HG02642 (cell line): ENCODE measurements at regions not wholly inside any gene's neighbourhood (a gene's known extent, or its start where the extent isn't known, plus 50 kb on each side); places are given as distances from the start of the nearest gene placed in this dataset.
A peak's percentile ranks its signal among the peaks of the same experiment; 100 is the strongest.

Experiments used
- ATAC-seq: cut with Tn5 transposase; IDR thresholded peaks from one replicate; pipeline ENCODE4 v1.9.1; 2021; ENCODE audit warnings: mild to moderate bottlenecking; ENCODE audit not compliant: unreplicated experiment, poor library complexity

- ATAC-seq, result no peak
Measured at GRCh38 chr4:120528428-120528827, 394.1 kb downstream of the PRDM5 start.

DNA sequence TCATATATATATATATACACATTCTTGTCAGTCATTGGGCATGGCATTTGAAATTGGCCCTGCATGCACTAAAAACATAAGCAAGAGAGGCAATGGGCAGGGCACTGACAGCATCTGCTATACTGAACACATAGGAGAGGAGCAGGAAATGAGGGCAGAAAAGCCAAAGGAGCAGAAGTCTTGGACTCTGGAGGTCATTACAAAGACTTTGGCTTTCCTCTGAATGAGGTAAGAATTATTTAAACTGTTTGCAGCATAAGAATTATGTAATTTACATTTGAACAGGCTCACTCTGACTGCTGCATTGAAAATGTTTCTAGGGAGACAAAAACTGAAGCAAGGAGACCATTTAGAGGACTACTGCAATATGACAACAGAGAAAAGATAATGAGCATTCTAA is 396.5 kb downstream of the PRDM5 start:
- ATAC-seq, result no peak

- no peak for ATAC-seq
Measured at GRCh38 chr4:120525106-120525505, 397.4 kb downstream of the PRDM5 start.

- no peak for ATAC-seq
Measured at GRCh38 chr4:120524237-120524636, 398.3 kb downstream of the PRDM5 start.

GRCh38 chr4:120520761-120521160 is 401.8 kb downstream of the PRDM5 start:
- no peak for ATAC-seq

DNA sequence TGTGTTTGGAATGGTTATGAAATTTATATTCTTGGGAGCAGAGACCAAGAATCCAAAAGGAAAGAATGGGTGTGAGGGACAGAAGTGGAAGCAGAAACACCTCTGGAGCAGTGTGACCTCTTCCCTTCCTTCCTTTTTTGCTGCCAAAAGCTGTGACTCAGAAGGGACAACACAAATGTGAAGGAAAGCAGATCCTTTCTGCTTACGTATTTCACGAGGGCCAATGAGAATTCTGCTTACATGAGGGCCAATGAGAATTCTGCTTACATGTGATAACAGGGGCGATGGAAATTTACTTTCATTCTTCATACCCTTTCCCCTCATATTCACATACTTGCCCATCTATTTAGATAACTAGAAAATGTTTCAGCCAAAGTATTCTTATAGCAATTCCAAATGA is 404.6 kb downstream of the PRDM5 start:
- ATAC-seq, result no peak

GRCh38 chr4:120509719-120510118 is 412.8 kb downstream of the PRDM5 start:
- no peak for ATAC-seq

GRCh38 chr4:120509222-120509621 is 413.3 kb downstream of the PRDM5 start:
- ATAC-seq, result no peak

DNA sequence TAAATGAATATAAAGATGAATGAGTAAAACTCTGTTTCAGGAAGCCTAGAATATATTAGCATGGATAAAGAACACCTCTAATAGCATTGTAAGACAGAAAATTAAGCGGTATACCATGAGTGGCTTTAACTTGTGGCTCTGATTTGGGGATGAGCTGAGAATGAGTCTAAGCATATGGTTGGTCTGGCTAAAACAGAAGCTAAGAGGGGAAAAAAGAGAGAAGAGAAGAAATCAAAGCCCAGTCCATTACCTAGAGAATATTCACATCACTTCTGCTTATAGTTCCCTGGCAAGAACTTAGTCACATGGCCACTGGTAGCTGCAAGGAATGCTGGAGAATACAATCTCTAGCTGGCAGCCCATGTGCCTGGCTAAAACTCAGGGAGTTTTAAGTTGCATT is 414.5 kb downstream of the PRDM5 start:
- ATAC-seq, result no peak

GRCh38 chr4:120506536-120506935 is 416.0 kb downstream of the PRDM5 start:
- no peak for ATAC-seq

DNA sequence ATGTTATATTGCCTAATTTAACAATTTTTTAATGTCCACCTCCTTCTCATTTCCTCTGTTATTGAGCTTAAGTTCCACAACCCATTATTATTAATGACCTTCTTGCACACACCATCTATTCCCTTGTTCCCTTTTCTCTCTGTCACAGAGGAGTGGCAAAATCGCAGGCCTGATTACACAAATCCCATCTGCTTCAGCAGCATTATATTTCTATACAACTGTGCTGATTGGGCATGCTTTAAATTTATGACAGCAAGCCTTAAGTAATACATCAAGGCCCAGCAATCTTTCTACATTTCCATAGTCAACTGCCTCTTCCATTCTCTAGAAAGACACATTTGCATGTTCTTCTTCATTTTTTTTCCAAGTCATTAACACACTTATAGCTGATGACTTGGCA is 423.8 kb downstream of the PRDM5 start:
- ATAC-seq, result no peak

DNA sequence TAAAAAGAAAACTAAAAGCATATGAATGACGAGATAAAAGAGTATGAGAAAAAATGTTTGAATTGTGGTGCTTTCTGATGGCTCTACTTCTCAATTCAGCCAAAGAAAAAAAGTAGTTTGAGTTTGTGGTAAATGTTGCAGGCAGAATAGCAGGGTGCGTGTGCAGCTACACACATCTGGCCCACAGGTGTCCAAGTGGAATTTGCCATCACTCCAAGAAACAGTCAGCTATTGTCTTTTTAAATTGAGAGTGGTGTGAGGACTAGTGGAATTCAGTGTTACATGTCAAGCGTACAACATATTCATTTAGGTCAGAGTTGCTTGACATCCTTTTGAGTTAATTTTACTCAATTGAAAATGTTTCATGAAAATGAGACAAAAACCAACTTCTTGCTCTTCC is 424.8 kb upstream of the MAD2L1 start:
- no peak for ATAC-seq

DNA sequence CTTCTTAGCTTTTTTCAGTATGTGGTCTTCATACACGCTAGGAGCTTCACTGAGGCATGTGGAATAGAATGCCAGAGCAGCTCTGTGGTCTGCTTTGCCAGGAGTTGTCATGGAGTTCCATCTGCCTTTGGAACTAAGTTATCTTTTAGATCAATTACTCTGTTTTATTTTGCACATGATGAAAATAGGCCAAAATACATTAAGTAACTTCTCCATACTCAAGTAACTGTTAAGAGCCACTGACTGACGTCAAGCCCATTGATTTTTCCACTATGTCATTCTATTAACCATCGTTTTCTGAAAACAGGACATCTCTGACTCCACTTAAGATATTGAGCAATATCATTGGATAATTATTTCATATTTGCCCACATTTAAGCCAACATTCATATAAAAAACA is 415.1 kb upstream of the MAD2L1 start:
- no peak for ATAC-seq

DNA sequence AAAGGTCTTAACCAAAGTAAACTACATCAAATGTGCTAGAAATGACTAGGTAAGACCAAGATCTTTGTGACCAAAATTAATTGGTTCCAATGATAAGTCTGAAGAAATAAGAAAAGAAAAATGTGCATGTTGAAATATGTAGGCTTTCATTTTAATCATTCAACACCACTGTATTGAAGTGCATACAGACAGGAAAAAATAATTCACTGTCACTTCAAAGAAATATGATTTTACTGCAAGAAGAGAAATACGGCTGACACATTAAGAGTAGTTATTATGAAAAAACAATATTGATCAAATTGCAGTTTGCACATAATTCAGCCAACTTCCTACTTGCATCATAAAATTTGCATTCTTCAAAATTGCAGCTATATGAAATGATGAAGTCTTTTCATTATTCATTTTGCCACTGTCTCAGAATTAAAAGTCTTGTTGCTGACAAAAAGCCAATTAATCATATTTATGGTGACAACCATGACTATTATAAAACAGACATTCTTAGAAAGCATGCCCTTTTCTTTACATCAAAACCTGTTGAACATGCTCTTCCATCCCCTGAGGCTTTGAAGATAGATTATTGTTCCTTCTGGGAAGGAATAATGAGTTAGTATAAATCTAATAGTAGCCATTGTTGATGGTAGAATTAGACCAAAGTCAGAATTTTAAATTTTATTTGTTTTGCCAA is 405.9 kb upstream of the MAD2L1 start:
- no peak for ATAC-seq

DNA sequence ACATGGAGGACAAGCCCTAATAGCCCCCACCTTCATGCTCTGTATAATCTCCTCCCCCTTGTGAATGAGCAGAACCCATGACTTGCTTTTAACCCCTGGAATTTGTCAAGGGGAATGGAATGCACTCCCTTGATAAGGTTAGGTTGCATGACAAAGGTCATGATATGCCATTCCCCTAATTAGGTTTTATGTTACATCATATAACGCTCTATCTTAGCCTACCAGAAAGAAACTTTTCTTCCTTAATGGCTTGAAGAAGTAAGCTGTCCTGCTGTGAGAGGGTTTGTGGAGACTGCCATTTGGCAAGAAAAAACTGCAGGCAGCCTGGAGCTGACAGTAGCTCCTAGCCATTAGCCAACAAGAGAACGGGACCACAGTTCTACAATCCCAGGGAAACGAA is 399.8 kb upstream of the MAD2L1 start:
- no peak for ATAC-seq

DNA sequence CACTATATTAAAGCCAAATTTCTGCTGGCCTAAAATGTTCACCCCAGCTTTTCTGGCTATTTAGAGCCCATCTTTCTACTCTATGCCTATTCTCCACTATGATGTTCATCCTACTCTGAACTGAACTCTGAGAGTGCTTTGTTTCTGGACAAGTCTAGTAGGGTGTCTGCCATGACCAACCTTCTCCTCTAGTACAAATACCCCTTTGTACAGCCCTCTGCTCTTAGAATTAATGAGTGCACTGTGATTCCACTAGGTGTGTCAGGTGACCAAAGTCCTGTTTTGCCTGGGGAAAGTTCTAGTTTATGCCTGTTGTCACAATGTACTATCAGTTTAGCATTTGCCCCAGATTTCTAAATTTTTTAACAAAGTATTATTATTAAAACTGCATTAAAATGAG is 388.1 kb upstream of the MAD2L1 start:
- ATAC-seq, result no peak

GRCh38 chr4:120452536-120452935 is 385.9 kb upstream of the MAD2L1 start:
- ATAC-seq, result no peak

DNA sequence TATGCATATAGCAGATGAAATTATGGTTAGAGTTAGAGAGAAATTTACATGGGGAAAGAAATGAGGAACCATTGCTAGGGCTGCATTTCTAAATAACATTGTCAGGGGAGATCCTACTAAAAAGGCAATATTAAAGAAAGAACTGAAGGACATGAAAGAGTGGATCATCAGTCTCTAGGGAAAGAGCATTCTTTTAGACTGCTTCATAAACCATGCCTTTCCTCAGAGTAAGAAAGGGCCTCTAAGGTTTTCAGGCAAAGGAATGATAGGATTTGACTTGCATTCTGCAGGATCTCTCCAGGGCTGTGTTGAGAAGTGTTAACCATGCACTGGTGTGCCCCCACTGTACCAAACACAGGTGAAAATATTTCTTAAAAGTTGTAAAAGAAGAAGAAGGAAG is 385.4 kb upstream of the MAD2L1 start:
- ATAC-seq, result no peak

GRCh38 chr4:120447774-120448173 is 381.1 kb upstream of the MAD2L1 start:
- no peak for ATAC-seq

- peak; percentile 92 for ATAC-seq
Measured at GRCh38 chr4:120446051-120446567, 379.5 kb upstream of the MAD2L1 start.

GRCh38 chr4:120445186-120445585 is 378.5 kb upstream of the MAD2L1 start:
- no peak for ATAC-seq

- ATAC-seq, result no peak
Measured at GRCh38 chr4:120443116-120443515, 376.5 kb upstream of the MAD2L1 start.

DNA sequence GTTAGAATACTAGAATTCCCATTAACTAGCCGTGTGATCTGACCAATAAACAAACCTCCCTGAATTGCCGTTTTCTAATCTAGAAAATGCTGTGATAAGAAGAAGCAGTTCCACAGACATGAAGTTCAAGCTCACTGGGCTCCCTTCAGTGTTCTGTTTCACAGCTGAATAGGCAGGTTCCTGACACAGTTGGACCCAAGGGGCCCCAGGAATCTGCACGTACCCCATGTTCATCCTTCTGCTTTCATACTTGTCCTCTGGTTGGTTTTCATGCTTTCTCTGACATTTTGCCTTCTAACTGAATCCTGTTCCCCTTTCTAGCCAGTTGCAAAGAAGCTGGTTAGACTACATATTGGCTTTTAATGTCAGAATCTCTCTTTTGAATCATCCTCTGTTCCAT is 374.1 kb upstream of the MAD2L1 start:
- ATAC-seq, result no peak
